Osteocyte (in vitro differentiated cells): ENCODE measurements at regions not wholly inside any gene's neighbourhood (a gene's known extent, or its start where the extent isn't known, plus 50 kb on each side); places are given as distances from the start of the nearest gene placed in this dataset.

ENCODE experiments used
- DNase-seq: peaks from one replicate; pipeline ENCODE4 v3.0.0; 2021; ENCODE audit warnings: mixed read lengths; ENCODE audit not compliant: unreplicated experiment; ENCODE audit errors: extremely low spot score
- H3K27ac Mint-ChIP-seq: one replicate; pipeline ENCODE4 v1.8.0; 2021; ENCODE audit warnings: mild to moderate bottlenecking, mixed read lengths; ENCODE audit not compliant: unreplicated experiment
- H3K27me3 Mint-ChIP-seq: one replicate; pipeline ENCODE4 v1.8.0; 2021; ENCODE audit warnings: mixed read lengths; ENCODE audit not compliant: unreplicated experiment
- H3K36me3 Mint-ChIP-seq: one replicate; pipeline ENCODE4 v1.8.0; 2021; ENCODE audit warnings: mixed read lengths; ENCODE audit not compliant: unreplicated experiment
- H3K4me1 Mint-ChIP-seq: one replicate; pipeline ENCODE4 v1.8.0; 2021; ENCODE audit warnings: mixed read lengths; ENCODE audit not compliant: unreplicated experiment
- H3K4me3 Mint-ChIP-seq: one replicate; pipeline ENCODE4 v1.8.0; 2021; ENCODE audit warnings: mild to moderate bottlenecking, moderate library complexity, mixed read lengths; ENCODE audit not compliant: unreplicated experiment
- H3K9me3 Mint-ChIP-seq: one replicate; pipeline ENCODE4 v1.8.0; 2021; ENCODE audit warnings: mixed read lengths; ENCODE audit not compliant: unreplicated experiment
- CTCF ChIP-seq: fragments of 200-600 bp; sonication (generic); IDR thresholded peaks from 2 replicates; pipeline ENCODE4 v1.5.0; 2021; ENCODE audit warnings: antibody characterized with exemption, mild to moderate bottlenecking, moderate library complexity

- Mint-ChIP-seq H3K4me3 (no peak overlapping the region), H3K27me3 (no peaks in the 10 kb centered on the region), H3K27ac (no peak overlapping the region), H3K9me3 (no peaks in the 10 kb centered on the region), H3K4me1 (no peaks in the 10 kb centered on the region), H3K36me3 (no peaks in the 10 kb centered on the region)
- peak; percentile 40 for DNase-seq
- TF ChIP-seq CTCF: no peak
Measured at GRCh38 chr2:128496700-128497099, 178.0 kb upstream of the HS6ST1 start.

- Mint-ChIP-seq H3K27me3 (no peaks in the 10 kb centered on the region), H3K9me3 (no peaks in the 10 kb centered on the region), H3K27ac (no peak overlapping the region), H3K4me3 (no peak overlapping the region), H3K4me1 (no peaks in the 10 kb centered on the region), H3K36me3 (no peaks in the 10 kb centered on the region)
- no peak for TF ChIP-seq CTCF
- peak; percentile 67 for DNase-seq
Measured at GRCh38 chr2:128497461-128497860, 178.8 kb upstream of the HS6ST1 start.

- peak; percentile 63 for DNase-seq
- Mint-ChIP-seq H3K36me3 (no peaks in the 10 kb centered on the region), H3K9me3 (no peaks in the 10 kb centered on the region), H3K4me3 (no peak overlapping the region), H3K4me1 (no peaks in the 10 kb centered on the region), H3K27me3 (no peaks in the 10 kb centered on the region), H3K27ac (no peak overlapping the region)
- TF ChIP-seq CTCF: no peak
Measured at GRCh38 chr2:128498086-128498485, 179.4 kb upstream of the HS6ST1 start.

GRCh38 chr2:128498589-128498988 is 179.9 kb upstream of the HS6ST1 start:
- Mint-ChIP-seq H3K4me3 (no peak overlapping the region), H3K36me3 (no peaks in the 10 kb centered on the region), H3K4me1 (no peaks in the 10 kb centered on the region), H3K27me3 (no peaks in the 10 kb centered on the region), H3K9me3 (no peaks in the 10 kb centered on the region), H3K27ac (no peak overlapping the region)
- no peak for TF ChIP-seq CTCF
- DNase-seq: peak; percentile 57

- Mint-ChIP-seq H3K9me3 (no peaks in the 10 kb centered on the region), H3K27me3 (no peaks in the 10 kb centered on the region), H3K4me3 (no peak overlapping the region), H3K4me1 (no peaks in the 10 kb centered on the region), H3K27ac (no peak overlapping the region), H3K36me3 (no peaks in the 10 kb centered on the region)
- peak; percentile 77 for DNase-seq
- no peak for TF ChIP-seq CTCF
Measured at GRCh38 chr2:128499367-128500137, 180.9 kb upstream of the HS6ST1 start.
